SU-DHL-6 (cell line): ENCODE measurements at regions not wholly inside any gene's neighbourhood (a gene's known extent, or its start where the extent isn't known, plus 50 kb on each side); places are given as distances from the start of the nearest gene placed in this dataset.

Experiments
- EZH2phosphoT487 ChIP-seq: fragments of 200-600 bp; sonication (generic), shearing (Covaris generic); conservative IDR thresholded peaks from 2 replicates; pipeline ENCODE4 v1.6.1; 2018; ENCODE audit warnings: mild to moderate bottlenecking, antibody characterized with exemption, low read length, moderate library complexity, mixed read lengths
- TF ChIP-seq, protein P1 (sequence below): fragments of 200-600 bp; sonication (generic); IDR thresholded peaks from one replicate; pipeline ENCODE4 v1.5.1; 2017; ENCODE audit warnings: antibody characterized with exemption, mild to moderate bottlenecking, low read length, moderate library complexity; ENCODE audit not compliant: insufficient read depth, poor library complexity, severe bottlenecking

DNA sequence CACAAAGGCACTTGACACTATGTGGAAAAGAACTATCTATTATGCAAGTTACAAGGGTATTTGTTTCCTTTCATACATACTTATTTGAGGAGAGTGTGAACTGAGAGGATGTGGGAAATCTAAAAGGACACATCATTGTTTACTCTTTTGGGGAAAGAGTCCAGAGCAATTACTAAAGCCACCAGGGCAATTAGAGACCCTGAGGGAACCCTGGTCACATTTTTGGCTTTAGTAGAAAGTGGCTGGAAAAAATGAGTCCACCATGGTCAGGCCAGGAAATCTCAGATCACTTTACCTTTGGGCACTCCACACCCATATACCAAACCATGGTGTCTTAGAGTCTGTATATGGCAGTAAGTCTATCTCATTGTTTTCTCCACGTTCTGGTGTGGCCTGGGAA lies 243.3 kb downstream of the HLX start:
- TF ChIP-seq, protein P1, sequence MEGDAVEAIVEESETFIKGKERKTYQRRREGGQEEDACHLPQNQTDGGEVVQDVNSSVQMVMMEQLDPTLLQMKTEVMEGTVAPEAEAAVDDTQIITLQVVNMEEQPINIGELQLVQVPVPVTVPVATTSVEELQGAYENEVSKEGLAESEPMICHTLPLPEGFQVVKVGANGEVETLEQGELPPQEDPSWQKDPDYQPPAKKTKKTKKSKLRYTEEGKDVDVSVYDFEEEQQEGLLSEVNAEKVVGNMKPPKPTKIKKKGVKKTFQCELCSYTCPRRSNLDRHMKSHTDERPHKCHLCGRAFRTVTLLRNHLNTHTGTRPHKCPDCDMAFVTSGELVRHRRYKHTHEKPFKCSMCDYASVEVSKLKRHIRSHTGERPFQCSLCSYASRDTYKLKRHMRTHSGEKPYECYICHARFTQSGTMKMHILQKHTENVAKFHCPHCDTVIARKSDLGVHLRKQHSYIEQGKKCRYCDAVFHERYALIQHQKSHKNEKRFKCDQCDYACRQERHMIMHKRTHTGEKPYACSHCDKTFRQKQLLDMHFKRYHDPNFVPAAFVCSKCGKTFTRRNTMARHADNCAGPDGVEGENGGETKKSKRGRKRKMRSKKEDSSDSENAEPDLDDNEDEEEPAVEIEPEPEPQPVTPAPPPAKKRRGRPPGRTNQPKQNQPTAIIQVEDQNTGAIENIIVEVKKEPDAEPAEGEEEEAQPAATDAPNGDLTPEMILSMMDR: no peak
- no peak for TF ChIP-seq EZH2phosphoT487
